Small intestine (tissue), 7 donors: ENCODE measurements at regions not wholly inside any gene's neighbourhood (a gene's known extent, or its start where the extent isn't known, plus 50 kb on each side); places are given as distances from the start of the nearest gene placed in this dataset.

Experiments
- DNase-seq, 2 donors: peaks; one replicate each; pipeline versions ENCODE4 v3.0.0 to v3.0.0-alpha.2; 2013
- FAIRE-seq: peaks from 2 replicates; lab custom pipeline; 2012; peaks lifted over from hg19 to GRCh38; lab: Jason Lieb, UNC
- H3K27ac ChIP-seq, 3 donors: one replicate each; pipeline ENCODE4 v1.5.1; 2013; ENCODE audit warnings: low read length in 2 of 3, mild to moderate bottlenecking in 2 of 3, control low read depth in 1 of 3, inconsistent platforms in 1 of 3, low read depth in 1 of 3, moderate library complexity in 1 of 3
- H3K27me3 ChIP-seq, 3 donors: one replicate each; pipeline ENCODE4 v1.6.1; 2013; ENCODE audit warnings: low read length in 3 of 3, inconsistent platforms in 1 of 3; ENCODE audit not compliant: control insufficient read depth in 3 of 3, insufficient read depth in 3 of 3
- H3K36me3 ChIP-seq, 3 donors: one replicate each; pipeline ENCODE4 v1.6.1; 2013; ENCODE audit warnings: low read length in 3 of 3, inconsistent platforms in 1 of 3, low read depth in 1 of 3, mild to moderate bottlenecking in 1 of 3, moderate library complexity in 1 of 3; ENCODE audit not compliant: control insufficient read depth in 3 of 3, insufficient read depth in 2 of 3
- H3K4me1 ChIP-seq, 3 donors: one replicate each; pipeline ENCODE4 v1.6.1; 2013; ENCODE audit warnings: low read length in 2 of 3, inconsistent platforms in 1 of 3, low read depth in 1 of 3, mild to moderate bottlenecking in 1 of 3, moderate library complexity in 1 of 3; ENCODE audit not compliant: control insufficient read depth in 3 of 3, insufficient read depth in 2 of 3
- H3K4me3 ChIP-seq, 3 donors: one replicate each; pipeline ENCODE4 v1.5.1; 2013; ENCODE audit warnings: low read length in 3 of 3, control low read depth in 1 of 3, inconsistent platforms in 1 of 3, low read depth in 1 of 3, mild to moderate bottlenecking in 1 of 3, moderate library complexity in 1 of 3
- H3K9me3 ChIP-seq, 2 donors: one replicate each; pipeline ENCODE4 v1.6.1; 2013; ENCODE audit warnings: low read depth in 1 of 2, low read length in 1 of 2; ENCODE audit not compliant: control insufficient read depth in 2 of 2, insufficient read depth in 1 of 2
- WGBS, 3 donors: extraction: QIAGEN DNeasy Blood & Tissue Kit; methylation state at CpG; one replicate each; pipeline ENCODE4 v1.1.7; 2013; 5-methylcytosine and 5-hydroxymethylcytosine counted together
- donor health status: healthy with polysubstance abuse.
- donor health status: control.
- donor health status: control.
- donor health status: Bipolar disorder and iron deficiency.
- donor health status: healthy.

- no peak for FAIRE-seq
- WGBS, 3 donors = 68 to 73% (median 68%) methylated on average over 5 of the region's 5 CpGs
- no peaks in the 10 kb centered on the region for H3K4me1 ChIP-seq
- peaks cover 0 to 3% (median 0%) of the 10 kb centered on the region in 3 donors for H3K27me3 ChIP-seq
- H3K27ac ChIP-seq = no peak overlapping the region
- DNase-seq = no peak
- H3K9me3 ChIP-seq = no peaks in the 10 kb centered on the region
- no peaks in the 10 kb centered on the region for H3K36me3 ChIP-seq
- H3K4me3 ChIP-seq = no peak overlapping the region
These were observed 163.4 kb upstream of the SH3BP4 start for GRCh38 chr2:234788381-234788780.

DNA sequence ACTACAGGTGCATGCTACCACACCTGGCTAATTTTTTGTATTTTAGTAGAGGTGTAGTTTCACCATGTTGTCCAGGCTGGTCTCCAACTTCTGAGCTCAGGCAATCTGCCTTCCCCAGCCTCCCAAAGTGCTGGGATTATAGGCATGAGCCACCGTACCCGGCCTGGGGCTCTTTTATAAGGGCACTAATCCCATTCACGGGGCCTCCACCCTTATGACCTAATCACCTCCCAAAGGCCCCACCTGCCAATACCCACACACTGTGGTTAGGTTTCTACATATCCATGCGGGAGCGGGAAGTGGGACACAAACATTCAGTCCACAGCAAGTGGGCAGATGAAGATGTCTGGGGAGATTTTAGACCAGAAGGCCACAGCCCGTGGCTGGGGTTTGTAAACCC lies 164.7 kb upstream of the SH3BP4 start:
- Histone ChIP-seq H3K27ac (no peak overlapping the region), H3K4me3 (no peak overlapping the region), H3K27me3 (peaks cover 0 to 3% (median 3%) of the 10 kb centered on the region in 3 donors), H3K36me3 (no peaks in the 10 kb centered on the region), H3K4me1 (no peaks in the 10 kb centered on the region), H3K9me3 (peaks cover 0 to 5% of the 10 kb centered on the region in 2 donors)
- DNase-seq (no peak), FAIRE-seq (no peak)
- WGBS, 3 donors = 68 to 78% (median 77%) methylated on average over 6 of the region's 6 CpGs

DNA sequence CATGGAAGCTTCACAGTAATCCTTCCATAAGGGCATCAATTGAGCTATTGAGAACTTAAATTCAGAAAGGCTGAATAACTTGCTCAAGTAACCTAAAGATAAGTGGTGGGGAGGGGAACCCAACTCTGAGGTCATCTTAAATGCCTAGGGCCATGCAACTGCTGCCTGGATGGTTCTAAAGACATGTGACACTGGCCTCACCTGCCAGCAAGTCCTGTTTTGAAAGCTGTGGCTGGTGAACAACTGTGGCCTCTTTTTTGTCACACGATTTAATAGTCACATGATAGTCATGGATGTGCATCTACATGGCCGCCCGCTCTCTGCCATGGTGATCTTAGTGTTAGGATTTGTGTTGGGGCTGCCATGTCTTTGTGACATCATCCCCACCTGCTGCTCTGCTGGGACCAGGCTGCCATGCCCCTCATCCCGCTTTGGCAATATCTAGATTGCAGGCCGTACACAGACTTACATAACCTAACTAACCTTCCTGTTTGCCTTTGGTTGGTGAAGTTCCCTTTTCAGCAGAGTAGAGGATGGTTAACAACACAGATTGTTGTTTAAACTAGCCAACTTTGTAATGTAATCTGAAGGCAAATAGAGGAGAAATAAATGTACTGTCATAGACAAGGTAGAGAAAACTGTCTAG lies 177.9 kb upstream of the SH3BP4 start:
- WGBS, 3 donors = 82 to 94% (median 84%) methylated on average over 5 of the region's 5 CpGs
- H3K9me3 ChIP-seq = no peaks in the 10 kb centered on the region
- H3K36me3 ChIP-seq = no peaks in the 10 kb centered on the region
- no peak overlapping the region for H3K4me3 ChIP-seq
- FAIRE-seq (no peak), DNase-seq (no peak)
- no peak overlapping the region for H3K27ac ChIP-seq
- H3K27me3 ChIP-seq = no peaks in the 10 kb centered on the region
- no peaks in the 10 kb centered on the region for H3K4me1 ChIP-seq

DNA sequence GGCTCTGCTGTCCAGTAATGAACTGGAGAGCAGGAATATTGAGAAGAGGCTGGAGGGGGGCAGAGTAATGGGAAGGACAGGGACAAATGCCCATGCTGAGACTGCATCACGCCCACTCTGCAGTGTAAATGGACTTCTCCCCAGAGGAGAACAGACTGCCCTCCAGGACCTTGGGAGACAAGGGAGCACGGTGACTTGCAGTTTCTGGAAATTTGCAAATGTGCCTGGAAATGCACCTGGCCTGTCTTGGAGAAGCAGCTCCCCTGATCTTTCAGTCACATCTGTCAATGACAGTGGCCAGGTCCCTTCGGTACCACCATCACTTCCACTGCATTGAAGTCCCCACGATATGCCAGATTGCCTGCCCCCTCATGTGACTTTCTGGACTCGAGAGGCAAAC lies 178.7 kb upstream of the SH3BP4 start:
- no peaks in the 10 kb centered on the region for H3K9me3 ChIP-seq
- H3K4me1 ChIP-seq = no peaks in the 10 kb centered on the region
- no peaks in the 10 kb centered on the region for H3K27me3 ChIP-seq
- H3K27ac ChIP-seq = no peak overlapping the region
- FAIRE-seq = no peak
- DNase-seq = no peak
- H3K36me3 ChIP-seq = no peaks in the 10 kb centered on the region
- 79 to 89% (median 88%) methylated on average over 5 of the region's 5 CpGs for WGBS, 3 donors
- H3K4me3 ChIP-seq = no peak overlapping the region

- no peak for DNase-seq
- no peak for FAIRE-seq
- no peaks in the 10 kb centered on the region for H3K27me3 ChIP-seq
- no peaks in the 10 kb centered on the region for H3K36me3 ChIP-seq
- no peak overlapping the region for H3K27ac ChIP-seq
- H3K4me3 ChIP-seq = no peak overlapping the region
- no peaks in the 10 kb centered on the region for H3K4me1 ChIP-seq
- H3K9me3 ChIP-seq = no peaks in the 10 kb centered on the region
- WGBS, 3 donors = 82 to 94% (median 91%) methylated on average over 8 of the region's 8 CpGs
These were observed 179.1 kb upstream of the SH3BP4 start for GRCh38 chr2:234772733-234773060.

GRCh38 chr2:234771980-234772732 lies 179.7 kb upstream of the SH3BP4 start:
- FAIRE-seq (no peak), DNase-seq (no peak)
- no peaks in the 10 kb centered on the region for H3K36me3 ChIP-seq
- H3K27me3 ChIP-seq = no peaks in the 10 kb centered on the region
- no peaks in the 10 kb centered on the region for H3K9me3 ChIP-seq
- H3K27ac ChIP-seq = no peak overlapping the region
- H3K4me1 ChIP-seq = no peaks in the 10 kb centered on the region
- 54 to 65% (median 60%) methylated on average over 11 of the region's 11 CpGs for WGBS, 3 donors
- no peak overlapping the region for H3K4me3 ChIP-seq

DNA sequence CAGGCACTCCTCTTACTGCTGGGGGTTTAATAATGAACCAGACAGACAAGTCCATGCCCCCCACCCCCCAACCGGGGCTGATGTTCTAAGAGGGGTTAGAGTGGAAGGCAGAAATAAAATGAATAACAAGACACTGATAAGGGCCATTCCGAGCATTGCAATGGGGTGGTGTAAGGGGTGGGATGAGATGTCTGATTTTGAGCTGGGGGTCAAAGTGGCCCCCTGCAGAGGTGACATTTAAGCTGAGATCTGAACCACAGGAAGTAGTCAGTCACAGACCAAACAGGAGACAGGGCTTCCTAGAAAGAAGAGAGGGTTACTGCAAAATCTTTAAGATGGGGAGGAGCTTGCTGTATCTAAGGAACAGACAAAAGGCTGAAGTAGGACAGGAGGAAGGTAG lies 180.6 kb upstream of the SH3BP4 start:
- H3K27ac ChIP-seq = no peak overlapping the region
- no peaks in the 10 kb centered on the region for H3K27me3 ChIP-seq
- DNase-seq (no peak), FAIRE-seq (no peak)
- H3K36me3 ChIP-seq = no peaks in the 10 kb centered on the region
- H3K4me1 ChIP-seq = no peaks in the 10 kb centered on the region
- H3K4me3 ChIP-seq = no peak overlapping the region
- WGBS, 3 donors = 47 to 74% (median 63%) methylated on average over 2 of the region's 2 CpGs
- H3K9me3 ChIP-seq = no peaks in the 10 kb centered on the region

- Histone ChIP-seq H3K27me3 (no peaks in the 10 kb centered on the region), H3K9me3 (no peaks in the 10 kb centered on the region), H3K36me3 (no peaks in the 10 kb centered on the region), H3K4me1 (no peaks in the 10 kb centered on the region), H3K4me3 (no peak overlapping the region), H3K27ac (no peak overlapping the region)
- FAIRE-seq (no peak), DNase-seq (no peak)
These were observed 181.1 kb upstream of the SH3BP4 start for GRCh38 chr2:234770715-234771141.
